Colonic mucosa (tissue), 4 donors: ENCODE measurements at regions not wholly inside any gene's neighbourhood (a gene's known extent, or its start where the extent isn't known, plus 50 kb on each side); places are given as distances from the start of the nearest gene placed in this dataset.

Experiments used
- DNase-seq: peaks from one replicate; pipeline ENCODE4 v3.0.0-alpha.2; 2020
- H3K27ac ChIP-seq: fragments of 200-600 bp; one replicate; pipeline ENCODE4 v1.8.0; 2021
- H3K27me3 ChIP-seq: fragments of 200-600 bp; one replicate; pipeline ENCODE4 v1.8.0; 2021
- H3K36me3 ChIP-seq: fragments of 200-600 bp; one replicate; pipeline ENCODE4 v1.8.0; 2021
- H3K4me1 ChIP-seq: fragments of 200-600 bp; one replicate; pipeline ENCODE4 v1.8.0; 2021; ENCODE audit warnings: mild to moderate bottlenecking
- H3K4me3 ChIP-seq: fragments of 200-600 bp; one replicate; pipeline ENCODE4 v1.8.0; 2021
- H3K9ac ChIP-seq, 2 donors: one replicate each; pipeline ENCODE4 v1.7.0; 2013; ENCODE audit warnings: control low read depth in 2 of 2, low read depth in 2 of 2, low read length in 2 of 2
- H3K9me3 ChIP-seq: fragments of 200-600 bp; one replicate; pipeline ENCODE4 v1.8.0; 2021
- intact Hi-C: fragments of 100-400 bp; cut with DNase I; formaldehyde crosslinking; loops from one replicate; pipeline ENCODE4 v1.14.1; 2022
- TF ChIP-seq, protein P1 (sequence below): fragments of 200-600 bp; IDR thresholded peaks from one replicate; pipeline ENCODE4 v1.8.0; 2022; ENCODE audit warnings: antibody characterized with exemption, mild to moderate bottlenecking
- donor health status: healthy.
- donor health status: DM: no; HTN: no; CAD: no.
- donor health status: DM: no; HTN: no; CAD: no.

DNA sequence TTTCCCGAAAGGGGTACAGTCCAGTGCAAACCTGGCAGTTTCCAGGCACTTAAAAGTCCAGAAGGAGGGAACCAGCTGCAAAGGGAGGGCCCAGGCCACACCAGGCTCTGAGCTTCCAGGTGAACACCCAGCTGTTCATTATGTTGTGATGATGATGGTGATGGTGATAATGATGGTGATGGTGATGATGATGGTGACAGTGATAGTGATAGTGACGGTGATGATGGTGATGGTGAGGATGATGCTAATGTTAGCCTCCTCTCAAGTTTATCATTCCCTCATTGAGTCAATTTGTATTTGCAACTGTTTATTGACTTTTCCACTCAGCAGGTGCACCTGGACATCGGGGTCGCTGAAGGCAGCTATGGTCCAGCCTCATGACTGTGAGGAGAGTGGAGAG, 199.4 kb upstream of the ID2 start:
- Histone ChIP-seq H3K9me3 (no peaks in the 10 kb centered on the region), H3K27me3 (no peaks in the 10 kb centered on the region), H3K36me3 (no peaks in the 10 kb centered on the region), H3K9ac (no peak overlapping the region), H3K4me3 (no peak overlapping the region), H3K4me1 (peaks cover 14% of the 10 kb centered on the region), H3K27ac (no peak overlapping the region)
- TF ChIP-seq, protein P1, sequence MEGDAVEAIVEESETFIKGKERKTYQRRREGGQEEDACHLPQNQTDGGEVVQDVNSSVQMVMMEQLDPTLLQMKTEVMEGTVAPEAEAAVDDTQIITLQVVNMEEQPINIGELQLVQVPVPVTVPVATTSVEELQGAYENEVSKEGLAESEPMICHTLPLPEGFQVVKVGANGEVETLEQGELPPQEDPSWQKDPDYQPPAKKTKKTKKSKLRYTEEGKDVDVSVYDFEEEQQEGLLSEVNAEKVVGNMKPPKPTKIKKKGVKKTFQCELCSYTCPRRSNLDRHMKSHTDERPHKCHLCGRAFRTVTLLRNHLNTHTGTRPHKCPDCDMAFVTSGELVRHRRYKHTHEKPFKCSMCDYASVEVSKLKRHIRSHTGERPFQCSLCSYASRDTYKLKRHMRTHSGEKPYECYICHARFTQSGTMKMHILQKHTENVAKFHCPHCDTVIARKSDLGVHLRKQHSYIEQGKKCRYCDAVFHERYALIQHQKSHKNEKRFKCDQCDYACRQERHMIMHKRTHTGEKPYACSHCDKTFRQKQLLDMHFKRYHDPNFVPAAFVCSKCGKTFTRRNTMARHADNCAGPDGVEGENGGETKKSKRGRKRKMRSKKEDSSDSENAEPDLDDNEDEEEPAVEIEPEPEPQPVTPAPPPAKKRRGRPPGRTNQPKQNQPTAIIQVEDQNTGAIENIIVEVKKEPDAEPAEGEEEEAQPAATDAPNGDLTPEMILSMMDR = no peak
- no peak for DNase-seq
- intact Hi-C loops = no loop called here

DNA sequence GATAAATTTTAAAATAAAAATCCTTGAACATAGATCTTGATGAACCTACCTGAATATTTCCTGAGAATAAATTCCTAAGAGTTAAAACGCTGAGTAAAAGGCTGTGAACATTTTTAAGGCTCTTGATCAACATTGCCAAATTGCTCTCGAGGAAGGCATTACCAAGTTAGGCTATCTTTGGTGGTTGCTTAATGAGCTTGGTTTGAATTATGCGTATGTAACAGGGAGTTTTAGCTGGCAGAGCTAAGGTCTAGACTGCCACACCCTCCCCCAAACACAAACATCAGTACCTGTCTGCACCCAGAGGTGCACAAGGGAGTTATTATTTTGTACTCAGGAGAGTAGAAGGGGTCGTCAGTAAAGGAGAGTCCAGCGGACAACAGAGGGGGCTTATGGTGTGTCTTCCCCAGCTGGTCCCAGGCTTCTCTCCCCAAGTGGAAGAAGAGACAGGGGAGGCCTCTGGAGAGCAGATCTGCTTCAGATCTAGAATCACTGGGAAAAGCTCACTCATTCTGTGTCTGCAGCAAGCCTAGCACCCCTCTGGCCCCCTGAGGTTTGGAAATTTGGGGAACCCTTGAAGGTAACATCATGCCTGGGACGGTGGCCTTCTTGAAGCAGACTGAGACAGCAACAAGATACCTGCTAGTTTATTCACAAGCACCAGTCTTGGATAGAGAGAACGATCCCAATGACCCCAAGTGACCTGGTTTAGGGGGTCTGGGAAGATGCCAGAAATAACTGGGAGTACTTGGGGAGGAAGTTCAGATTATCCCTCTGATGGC, 197.2 kb upstream of the ID2 start:
- TF ChIP-seq, protein P1 = no peak
- H3K9me3 ChIP-seq = no peaks in the 10 kb centered on the region
- no peak overlapping the region for H3K9ac ChIP-seq
- H3K27ac ChIP-seq = no peak overlapping the region
- H3K27me3 ChIP-seq = no peaks in the 10 kb centered on the region
- DNase-seq = no peak
- no peak overlapping the region for H3K4me3 ChIP-seq
- intact Hi-C loops = no loop called here
- H3K36me3 ChIP-seq = no peaks in the 10 kb centered on the region
- no peaks in the 10 kb centered on the region for H3K4me1 ChIP-seq

- H3K9me3 ChIP-seq = no peaks in the 10 kb centered on the region
- H3K4me3 ChIP-seq = no peak overlapping the region
- TF ChIP-seq, protein P1 = no peak
- intact Hi-C loops = no loop called here
- H3K36me3 ChIP-seq = no peaks in the 10 kb centered on the region
- H3K27me3 ChIP-seq = no peaks in the 10 kb centered on the region
- no peak overlapping the region for H3K27ac ChIP-seq
- H3K4me1 ChIP-seq = no peaks in the 10 kb centered on the region
- no peak overlapping the region for H3K9ac ChIP-seq
- DNase-seq = no peak
Measured at GRCh38 chr2:8485736-8486135, 196.1 kb upstream of the ID2 start.

- Histone ChIP-seq H3K36me3 (no peaks in the 10 kb centered on the region), H3K27me3 (no peaks in the 10 kb centered on the region), H3K4me3 (no peak overlapping the region), H3K4me1 (no peaks in the 10 kb centered on the region), H3K27ac (no peak overlapping the region), H3K9ac (no peak overlapping the region), H3K9me3 (no peaks in the 10 kb centered on the region)
- intact Hi-C loops = no loop called here
- no peak for DNase-seq
- TF ChIP-seq, protein P1 = no peak
Measured at GRCh38 chr2:8486141-8486540, 195.7 kb upstream of the ID2 start.

DNA sequence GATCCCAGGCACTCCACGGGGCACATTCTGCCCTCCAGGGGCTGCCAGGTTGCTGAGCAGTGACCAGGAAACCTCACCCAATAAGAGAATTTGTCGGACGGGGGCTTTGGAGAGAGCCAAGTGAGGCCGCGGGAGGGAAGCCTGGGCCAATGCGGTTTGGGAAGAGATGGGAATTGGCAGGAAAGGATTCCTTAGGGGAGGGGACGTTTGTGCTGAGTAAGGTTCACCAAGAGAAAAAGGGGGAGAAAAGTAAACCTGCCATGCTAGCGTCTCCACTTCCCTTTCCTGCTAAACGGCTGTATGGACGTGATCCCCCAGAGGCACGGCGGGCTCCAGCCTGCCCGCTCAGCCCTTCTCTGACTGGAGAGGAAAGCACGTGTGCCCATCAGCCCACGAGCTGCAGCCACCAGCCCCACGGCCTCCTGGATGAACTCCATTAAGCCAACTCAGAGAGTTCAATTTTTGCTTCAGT, 194.4 kb upstream of the ID2 start:
- TF ChIP-seq, protein P1 = no peak
- DNase-seq = no peak
- H3K4me3 ChIP-seq = no peak overlapping the region
- no peaks in the 10 kb centered on the region for H3K9me3 ChIP-seq
- no peaks in the 10 kb centered on the region for H3K36me3 ChIP-seq
- no peak overlapping the region for H3K9ac ChIP-seq
- no peak overlapping the region for H3K27ac ChIP-seq
- intact Hi-C loops = no loop called here
- H3K27me3 ChIP-seq = no peaks in the 10 kb centered on the region
- no peaks in the 10 kb centered on the region for H3K4me1 ChIP-seq
